ENCODE measurements at regions not wholly inside any gene's neighbourhood (a gene's known extent, or its start where the extent isn't known, plus 50 kb on each side); places are given as distances from the start of the nearest gene placed in this dataset.

- Mint-ChIP-seq H3K36me3 (no peaks in the 10 kb centered on the region), H3K9me3 (peaks cover 4 to 15% (median 6%) of the 10 kb centered on the region in 7 donors), H3K27ac (no peak overlapping the region), H3K4me1 (no peaks in the 10 kb centered on the region), H3K4me3 (no peak overlapping the region), H3K27me3 (ENCODE audit: low read depth in 3 of 3) (peaks cover 0 to 8% (median 0%) of the 10 kb centered on the region in 3 donors)
- Histone ChIP-seq H3K4me2 (replicated peaks; ENCODE audit: extremely low read depth, low read length, poor library complexity, severe bottlenecking) (no peak overlapping the region), H3K9me3 (replicated peaks in 1 of 2; ENCODE audit: control insufficient read depth in 1 of 2, insufficient read depth in 1 of 2, low read length in 2 of 2) (no peaks in the 10 kb centered on the region), H3K36me3 (replicated peaks in 1 of 2; ENCODE audit: control insufficient read depth in 1 of 2, insufficient read depth in 2 of 2, low read length in 2 of 2) (no peaks in the 10 kb centered on the region), H3K27ac (ENCODE audit: low read depth in 1 of 2, low read length in 2 of 2) (no peak overlapping the region), H3K4me3 (replicated peaks in 1 of 3; ENCODE audit: low read depth in 2 of 3, low read length in 3 of 3) (no peak overlapping the region), H4K20me1 (ENCODE audit: insufficient read depth, low read length) (no peaks in the 10 kb centered on the region), H2AFZ (ENCODE audit: insufficient read depth, low read depth, low read length, poor library complexity, severe bottlenecking) (no peak overlapping the region), H3K4me1 (ENCODE audit: control insufficient read depth in 1 of 2, insufficient read depth in 2 of 2, low read length in 2 of 2) (no peaks in the 10 kb centered on the region), H3K27me3 (ENCODE audit: control insufficient read depth in 2 of 2, insufficient read depth in 2 of 2, low read length in 2 of 2) (no peaks in the 10 kb centered on the region), H3K9ac (ENCODE audit: insufficient read depth, low read length, poor library complexity, severe bottlenecking) (no peak overlapping the region), H3K79me2 (ENCODE audit: insufficient read depth, low read length) (no peaks in the 10 kb centered on the region)
- DNase-seq = no peak
- WGBS (ENCODE audit: insufficient coverage) = no CpG with 5 or more reads among the region's 3 CpGs
- TF ChIP-seq CTCF (IDR thresholded peaks at IDR 0.05) = no peak
- intact Hi-C loops (cut with micrococcal nuclease) = no loop called here
These were observed 55.2 kb upstream of the RBM24 start for GRCh38 chr6:17225767-17226630.

GRCh38 chr6:17226786-17227233 is 54.4 kb upstream of the RBM24 start:
- H3K27me3 Mint-ChIP-seq (ENCODE audit: low read depth in 3 of 3) = peaks cover 0 to 10% (median 0%) of the 10 kb centered on the region in 3 donors
- Histone ChIP-seq H3K36me3 (replicated peaks in 1 of 2; ENCODE audit: control insufficient read depth in 1 of 2, insufficient read depth in 2 of 2, low read length in 2 of 2) (no peaks in the 10 kb centered on the region), H4K20me1 (ENCODE audit: insufficient read depth, low read length) (no peaks in the 10 kb centered on the region), H3K4me1 (ENCODE audit: control insufficient read depth in 1 of 2, insufficient read depth in 2 of 2, low read length in 2 of 2) (no peaks in the 10 kb centered on the region), H3K79me2 (ENCODE audit: insufficient read depth, low read length) (no peaks in the 10 kb centered on the region), H2AFZ (ENCODE audit: insufficient read depth, low read depth, low read length, poor library complexity, severe bottlenecking) (no peak overlapping the region), H3K9me3 (replicated peaks in 1 of 2; ENCODE audit: control insufficient read depth in 1 of 2, insufficient read depth in 1 of 2, low read length in 2 of 2) (no peaks in the 10 kb centered on the region), H3K9ac (ENCODE audit: insufficient read depth, low read length, poor library complexity, severe bottlenecking) (no peak overlapping the region), H3K27ac (ENCODE audit: low read depth in 1 of 2, low read length in 2 of 2) (no peak overlapping the region), H3K27me3 (ENCODE audit: control insufficient read depth in 2 of 2, insufficient read depth in 2 of 2, low read length in 2 of 2) (no peaks in the 10 kb centered on the region), H3K4me3 (replicated peaks in 1 of 3; ENCODE audit: low read depth in 2 of 3, low read length in 3 of 3) (no peak overlapping the region), H3K4me2 (replicated peaks; ENCODE audit: extremely low read depth, low read length, poor library complexity, severe bottlenecking) (no peak overlapping the region)
- peaks cover 4 to 15% (median 7%) of the 10 kb centered on the region in 7 donors for H3K9me3 Mint-ChIP-seq
- intact Hi-C loops (cut with micrococcal nuclease) = no loop called here
- no CpG with 5 or more reads among the region's 2 CpGs for WGBS (ENCODE audit: insufficient coverage)
- no peak overlapping the region for H3K4me3 Mint-ChIP-seq
- no peak for DNase-seq
- no peak overlapping the region for H3K27ac Mint-ChIP-seq
- no peaks in the 10 kb centered on the region for H3K4me1 Mint-ChIP-seq
- TF ChIP-seq CTCF (IDR thresholded peaks at IDR 0.05) = no peak
- no peaks in the 10 kb centered on the region for H3K36me3 Mint-ChIP-seq

All from CD14-positive monocyte (primary cell).